Astrocyte of the spinal cord (primary cell): ENCODE measurements at regions not wholly inside any gene's neighbourhood (a gene's known extent, or its start where the extent isn't known, plus 50 kb on each side); places are given as distances from the start of the nearest gene placed in this dataset.

Experiments
- DNase-seq: peaks from one replicate; pipeline ENCODE4 v3.0.0; 2011; ENCODE audit warnings: low read depth, low spot score
- H3K4me3 ChIP-seq: 2 replicates; pipeline ENCODE4 v1.5.1; 2011; ENCODE audit warnings: low read depth, mild to moderate bottlenecking, low read length, moderate library complexity
- CTCF ChIP-seq: IDR thresholded peaks from 2 replicates; pipeline ENCODE4 v1.5.1; 2012; ENCODE audit warnings: low read depth, mild to moderate bottlenecking, low read length, inconsistent platforms
- in situ Hi-C: cut with HindIII; loops from 2 replicates; pipeline ENCODE4 v1.10.0; 2017; ENCODE audit warnings: low sequenced_read_pairs

- H3K4me3 ChIP-seq: no peak overlapping the region
- in situ Hi-C loops: no loop called here
- no peak for DNase-seq
- no peak for TF ChIP-seq CTCF
Measured at GRCh38 chr4:104235967-104236366, 258.7 kb downstream of the CXXC4 start.

GRCh38 chr4:104217526-104217925 is 277.2 kb downstream of the CXXC4 start:
- TF ChIP-seq CTCF: no peak
- DNase-seq: no peak
- no peak overlapping the region for H3K4me3 ChIP-seq
- in situ Hi-C loops: no loop called here

DNA sequence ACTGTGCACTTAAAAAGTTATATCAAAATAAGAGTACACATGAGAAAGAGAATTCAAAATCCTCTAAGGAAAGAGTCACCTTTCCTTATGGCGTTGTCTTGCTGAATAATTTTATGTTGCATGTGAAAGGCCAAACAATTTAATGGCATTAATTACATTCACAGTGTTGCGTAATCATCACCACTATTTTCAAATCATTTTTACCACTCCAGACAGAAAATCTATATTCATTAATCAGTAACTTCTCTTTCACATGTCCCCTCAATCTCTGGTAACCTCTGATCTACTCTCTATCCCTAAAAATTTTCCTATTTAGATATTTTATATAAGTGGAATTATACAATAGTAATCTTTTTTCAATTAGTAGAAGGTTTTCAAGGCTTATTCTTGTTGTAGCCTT is 283.0 kb downstream of the CXXC4 start:
- DNase-seq: no peak
- no peak for TF ChIP-seq CTCF
- no peak overlapping the region for H3K4me3 ChIP-seq
- in situ Hi-C loops: no loop called here

- TF ChIP-seq CTCF: no peak
- in situ Hi-C loops: no loop called here
- no peak overlapping the region for H3K4me3 ChIP-seq
- no peak for DNase-seq
Measured at GRCh38 chr4:104210420-104210819, 284.3 kb downstream of the CXXC4 start.

- in situ Hi-C loops: no loop called here
- TF ChIP-seq CTCF: no peak
- H3K4me3 ChIP-seq: no peak overlapping the region
- no peak for DNase-seq
Measured at GRCh38 chr4:104206784-104207183, 287.9 kb downstream of the CXXC4 start.

DNA sequence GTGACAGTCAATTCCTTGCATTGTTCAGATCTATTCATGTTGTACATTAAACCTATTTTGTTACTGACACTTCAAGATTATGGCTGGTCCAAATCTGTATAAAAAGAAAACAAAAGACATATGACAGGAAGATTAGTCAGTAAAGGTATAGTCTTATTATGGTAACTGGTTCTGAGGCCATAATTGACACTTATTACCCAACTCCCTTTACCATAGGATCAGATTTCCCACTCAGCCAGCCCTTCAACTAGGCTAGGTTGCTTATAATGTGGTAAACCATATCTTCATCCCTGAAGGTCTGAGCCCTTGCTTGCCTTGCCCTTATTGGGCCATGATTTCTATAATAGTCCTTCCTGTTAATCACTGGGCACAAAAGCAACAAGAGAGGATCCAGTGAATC is 289.6 kb downstream of the CXXC4 start:
- no peak for DNase-seq
- H3K4me3 ChIP-seq: no peak overlapping the region
- in situ Hi-C loops: no loop called here

More for the DNA sequence above, 289.6 kb downstream of the CXXC4 start:
- no peak for TF ChIP-seq CTCF
